PC-9 (cell line): ENCODE measurements at regions not wholly inside any gene's neighbourhood (a gene's known extent, or its start where the extent isn't known, plus 50 kb on each side); places are given as distances from the start of the nearest gene placed in this dataset.

Source experiments
- CTCF ChIP-seq: fragments of 200-600 bp; sonication (generic); conservative IDR thresholded peaks from 2 replicates; pipeline ENCODE4 v1.6.1; 2017; ENCODE audit warnings: mixed run types, antibody characterized with exemption, mild to moderate bottlenecking, moderate library complexity
- EZH2 ChIP-seq: fragments of 200-600 bp; sonication (generic); IDR thresholded peaks from 2 replicates; pipeline ENCODE4 v1.8.0; 2017; ENCODE audit warnings: antibody characterized with exemption, low read depth

GRCh38 chr5:39656600-39656999, 231.8 kb upstream of the DAB2 start:
- TF ChIP-seq CTCF = no peak
- TF ChIP-seq EZH2 = no peak
